Stimulated activated CD4-positive, alpha-beta T cell treated with anti-CD3 and anti-CD28 coated beads, Interleukin-12 subunit alpha, Interleukin-12 subunit beta, amount 100 ng/mL, for 4 hours (primary cell): ENCODE measurements at regions not wholly inside any gene's neighbourhood (a gene's known extent, or its start where the extent isn't known, plus 50 kb on each side); places are given as distances from the start of the nearest gene placed in this dataset.
"Not testable (repeated sequence)": the region's sequence is repeated elsewhere in the genome, so short reads cannot be mapped to it uniquely, and the experiment has no call there.

Source experiments
- DNase-seq: peaks from one replicate; pipeline ENCODE4 v3.0.0-alpha.2; 2020

DNA sequence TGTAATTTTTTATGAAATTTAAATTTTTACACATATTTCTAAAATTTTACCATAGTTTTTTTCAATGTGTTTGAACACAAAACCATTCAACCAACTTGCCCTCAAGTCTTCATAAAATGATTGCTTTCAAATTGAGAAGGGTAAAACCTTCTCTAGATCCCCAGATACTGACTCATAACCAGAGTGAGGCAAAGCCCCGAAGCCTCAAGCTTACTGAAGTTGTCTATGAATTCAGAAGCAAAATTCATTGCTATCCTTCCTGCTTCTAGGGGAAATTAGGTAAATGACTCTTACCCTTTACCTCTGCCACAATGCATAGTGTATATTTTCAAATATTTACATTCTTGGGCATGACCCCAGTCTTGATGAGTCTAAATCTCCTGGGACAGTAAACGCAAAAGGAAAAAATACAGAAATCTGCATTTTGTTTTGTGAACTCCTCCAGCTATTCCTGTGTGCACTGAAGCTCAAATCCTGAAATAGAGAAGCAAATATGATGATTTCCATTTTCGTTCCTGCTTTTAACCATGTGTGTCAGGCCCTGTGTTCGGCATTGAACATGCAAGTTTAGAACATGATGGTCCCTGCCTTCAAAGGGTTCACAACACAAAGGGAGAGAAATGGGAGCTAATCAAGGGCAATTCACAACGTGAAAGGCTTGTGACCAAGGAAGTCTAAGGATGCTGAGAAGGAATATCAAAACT lies 246.3 kb downstream of the SUCLG1 start:
- no peak for DNase-seq

DNA sequence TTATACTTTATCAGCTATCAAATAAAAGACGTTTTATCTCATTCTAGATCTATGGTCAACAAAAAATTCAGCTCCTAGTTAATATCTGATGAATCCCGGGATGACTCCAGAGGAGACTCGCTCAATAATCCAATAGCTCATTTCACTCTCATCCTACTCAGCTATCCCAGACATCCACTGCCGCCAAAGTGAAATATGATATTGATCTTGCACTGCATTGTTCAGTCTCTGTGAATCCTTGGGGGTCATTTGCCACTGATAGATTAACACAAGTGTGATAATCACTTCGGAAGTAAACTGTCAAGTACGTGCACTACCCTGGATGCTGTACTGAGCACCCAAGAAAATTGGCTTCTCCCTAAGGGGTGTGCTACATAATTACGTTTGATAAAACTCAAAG lies 249.1 kb downstream of the SUCLG1 start:
- DNase-seq, result no peak

DNA sequence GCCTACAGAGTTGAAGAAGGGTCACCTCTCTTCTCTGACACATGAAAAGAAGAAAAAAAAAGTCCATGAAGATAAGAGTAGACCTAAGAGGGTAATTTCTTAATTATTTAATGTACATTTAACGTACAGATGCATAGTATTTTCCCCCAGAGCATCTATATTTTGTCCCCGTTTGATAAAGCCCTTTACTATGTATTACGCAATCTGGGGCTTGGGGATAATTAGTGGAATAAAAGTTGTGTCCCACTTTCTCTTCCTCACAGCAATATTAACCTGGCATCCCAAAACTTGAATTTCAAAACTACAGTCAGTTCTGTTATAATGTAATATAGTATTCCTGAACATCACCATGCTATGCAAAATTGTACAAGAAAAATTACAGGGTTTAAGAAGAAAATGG lies 254.1 kb downstream of the SUCLG1 start:
- no peak for DNase-seq

DNA sequence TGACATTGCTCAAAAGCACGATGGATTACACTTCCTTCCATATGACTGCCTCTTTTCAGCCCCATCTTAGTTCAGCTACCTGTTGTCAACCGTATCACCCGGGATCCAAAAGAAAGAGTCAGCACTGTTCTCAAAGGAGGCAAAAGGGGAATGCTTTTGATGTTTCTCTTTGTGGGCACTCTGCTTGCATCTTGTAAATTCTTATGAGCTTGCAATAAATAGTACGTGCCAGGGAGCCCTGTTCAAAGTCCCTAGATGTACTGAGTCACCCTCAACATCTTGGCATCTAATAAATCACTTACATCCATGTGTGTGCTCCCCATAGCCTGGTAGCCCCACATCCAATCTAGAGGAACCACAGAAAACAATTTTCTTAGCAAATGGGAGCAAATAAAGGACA lies 256.9 kb downstream of the SUCLG1 start:
- no peak for DNase-seq

DNA sequence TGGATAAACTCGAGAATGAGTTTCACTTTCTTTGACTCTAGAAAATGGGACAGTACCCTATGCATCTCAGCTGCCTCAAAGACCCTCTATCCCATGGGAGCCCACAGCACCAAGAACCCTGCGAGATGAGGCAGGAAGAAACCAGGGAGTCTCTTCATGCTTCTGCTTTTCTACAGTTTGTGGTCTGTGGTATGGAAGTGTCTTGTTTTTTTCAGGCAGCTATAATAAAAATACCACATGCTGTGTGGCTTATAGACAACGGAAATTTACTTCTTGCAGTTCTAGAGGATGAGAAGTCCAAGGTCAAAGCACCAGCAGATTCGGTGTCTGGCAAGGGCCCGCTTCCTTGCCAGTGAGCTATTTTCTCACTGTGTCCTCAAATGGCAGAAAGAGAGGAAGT lies 257.9 kb downstream of the SUCLG1 start:
- no peak for DNase-seq

DNA sequence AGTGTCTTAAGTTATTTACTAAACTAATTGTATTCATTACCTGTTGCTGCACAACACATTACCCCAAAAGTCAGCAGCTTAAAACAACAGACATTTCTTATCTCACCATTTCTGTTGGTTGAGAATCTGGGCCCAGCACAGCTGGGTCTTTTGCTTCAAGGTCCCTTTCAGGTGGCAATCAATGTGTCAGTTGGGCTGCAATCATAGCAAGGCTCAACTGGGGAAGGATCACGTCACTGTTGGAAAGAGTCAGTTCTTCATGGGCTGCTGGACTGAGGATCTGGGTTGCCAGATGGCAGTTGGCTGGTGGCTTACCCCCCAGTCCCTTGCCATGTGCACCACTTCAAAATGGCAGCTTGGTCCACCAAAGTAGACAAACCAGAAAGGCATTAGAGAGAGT lies 261.2 kb downstream of the SUCLG1 start:
- no peak for DNase-seq

DNA sequence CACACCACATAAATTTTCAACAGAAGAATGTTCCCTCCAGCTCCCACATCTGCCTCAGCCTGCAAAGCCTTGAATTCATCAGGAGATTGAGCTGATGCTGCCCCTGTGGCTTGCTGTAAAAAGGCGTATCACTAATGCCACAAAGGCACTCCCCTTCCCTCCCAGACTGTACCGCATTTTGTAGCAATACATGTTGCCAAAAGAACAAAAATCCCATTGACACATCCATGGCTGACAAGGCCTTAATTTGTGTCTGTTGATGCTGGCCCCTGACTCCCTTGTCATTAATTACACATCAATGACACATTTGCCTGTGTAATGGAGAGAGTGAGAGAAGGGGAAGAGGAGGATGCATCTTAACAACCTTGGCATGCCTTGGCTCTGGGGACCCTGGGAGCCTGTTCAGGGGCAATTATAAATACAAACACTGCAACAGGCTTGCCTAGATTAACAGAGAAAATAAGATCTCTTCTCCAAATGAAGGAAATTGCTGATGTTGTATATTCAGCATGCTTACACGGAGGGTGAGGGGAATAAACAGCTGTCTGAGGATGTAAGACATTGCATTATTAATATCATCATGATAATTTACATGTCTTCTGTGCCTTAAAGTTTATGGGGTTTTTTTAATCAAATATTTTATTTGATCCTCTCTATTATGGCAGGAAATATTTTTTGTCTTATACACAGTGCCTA lies 264.0 kb downstream of the SUCLG1 start:
- no peak for DNase-seq

DNA sequence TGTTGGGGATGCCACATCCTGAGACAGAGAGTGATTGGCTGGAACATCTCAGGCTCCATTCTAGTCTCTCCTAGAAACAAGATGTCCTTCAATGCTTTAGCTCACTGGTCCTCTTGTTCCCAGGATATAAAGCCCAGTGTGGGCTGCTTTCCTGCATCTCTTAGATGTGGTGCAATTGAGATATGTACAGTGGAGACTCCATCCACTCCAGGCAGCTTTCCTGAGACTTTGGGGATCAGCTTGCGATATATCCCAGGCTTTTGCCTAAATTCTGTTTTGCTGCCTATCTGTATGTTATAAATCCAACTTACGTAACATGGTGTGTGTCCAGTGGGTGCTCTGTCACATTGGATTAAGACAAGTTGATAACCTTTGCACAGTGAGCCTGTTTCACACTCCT lies 264.9 kb downstream of the SUCLG1 start:
- no peak for DNase-seq

DNA sequence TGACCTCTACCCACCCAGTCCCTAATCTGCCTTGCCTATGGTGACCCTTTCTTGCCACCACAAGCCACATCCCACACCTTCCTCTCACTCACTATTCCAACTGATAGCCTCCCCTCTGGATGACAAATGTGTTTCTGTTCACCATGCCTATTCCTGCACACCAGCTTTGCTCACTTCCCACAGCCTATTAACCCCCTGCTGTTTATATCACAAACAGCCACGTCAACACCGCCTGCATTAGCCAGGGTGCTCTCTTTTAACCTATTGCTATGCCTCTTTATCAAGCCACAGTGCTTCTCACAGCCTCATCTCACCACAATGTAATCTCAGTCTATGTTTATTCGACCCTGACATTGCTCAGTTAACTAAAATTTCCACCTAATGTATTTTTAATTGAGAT lies 271.8 kb downstream of the SUCLG1 start:
- no peak for DNase-seq

DNA sequence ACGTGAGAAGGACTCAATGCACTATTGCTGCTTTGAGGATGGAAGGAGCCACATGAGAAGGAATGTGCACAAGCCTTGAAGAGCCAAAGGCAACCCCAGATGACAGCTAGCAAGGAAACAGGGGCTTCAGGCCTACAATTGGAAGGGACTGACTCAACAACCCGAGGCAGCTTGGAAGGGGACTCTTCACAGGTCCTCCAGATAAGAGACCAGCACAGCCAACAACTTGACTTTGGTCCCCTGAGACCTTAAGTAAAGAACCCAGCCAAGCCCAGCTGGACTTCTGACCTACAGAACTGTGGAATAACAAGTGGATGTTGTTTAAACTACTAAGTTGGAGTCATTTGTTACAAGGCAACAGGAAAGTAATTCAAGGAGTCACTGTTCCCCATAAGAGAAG lies 277.2 kb downstream of the SUCLG1 start:
- DNase-seq, result no peak

DNA sequence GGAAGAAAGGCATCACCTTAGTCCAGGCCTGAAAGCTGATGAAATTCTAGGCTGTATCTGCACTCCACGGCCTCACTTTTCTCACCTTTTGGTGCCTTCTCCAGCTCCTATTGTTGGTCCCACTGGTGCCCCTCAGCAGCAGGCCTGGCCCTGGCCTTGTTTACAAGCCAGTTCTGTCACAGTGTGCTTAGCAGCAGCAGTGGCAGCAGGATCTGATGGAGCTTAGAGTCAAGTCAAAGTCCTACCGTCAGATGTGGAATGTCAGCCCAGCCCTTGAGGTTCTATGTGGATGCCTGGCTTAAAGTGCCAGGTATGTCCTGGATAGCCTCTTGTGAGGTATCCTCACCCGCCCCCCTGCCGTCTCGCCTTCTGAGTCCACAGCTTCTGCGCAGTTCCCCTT lies 281.3 kb downstream of the SUCLG1 start:
- DNase-seq, result no peak

DNA sequence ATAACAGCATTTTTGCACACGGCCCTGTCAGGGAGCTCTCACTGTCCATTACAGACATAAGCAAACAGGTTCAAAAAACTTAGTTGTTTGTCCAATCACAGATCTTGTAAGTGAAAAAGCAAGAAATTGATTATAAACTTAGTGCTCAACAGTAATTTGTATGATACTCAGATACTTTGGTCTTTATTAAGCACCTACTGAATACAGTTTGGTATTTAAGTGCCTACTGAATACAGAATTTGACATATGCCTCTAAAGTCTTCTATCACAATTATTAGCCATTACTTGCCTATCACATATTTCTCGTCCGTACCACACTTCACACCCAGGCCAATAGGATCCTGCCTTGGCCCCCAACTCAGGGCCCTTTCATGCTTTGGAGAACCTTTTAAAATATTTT lies 283.1 kb downstream of the SUCLG1 start:
- DNase-seq, result no peak

DNA sequence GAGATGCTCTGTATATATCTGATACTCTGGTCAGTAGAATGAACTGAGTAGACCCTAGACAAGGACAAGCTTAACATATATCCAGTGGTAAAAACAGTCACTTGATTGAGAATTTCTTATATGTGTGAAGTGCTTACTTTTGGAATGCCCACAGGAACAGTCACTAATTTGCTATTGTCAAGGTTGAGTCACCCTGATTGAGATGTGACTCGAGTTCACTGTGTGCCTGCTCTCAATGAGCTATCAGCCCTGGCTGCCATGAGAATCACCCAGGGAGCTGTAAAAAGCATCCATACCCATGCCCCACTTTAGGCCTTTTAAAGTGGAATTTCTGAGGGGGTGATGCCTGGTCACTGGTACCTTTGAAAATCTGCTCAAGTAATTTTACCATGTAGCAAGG lies 283.7 kb downstream of the SUCLG1 start:
- DNase-seq, result no peak

DNA sequence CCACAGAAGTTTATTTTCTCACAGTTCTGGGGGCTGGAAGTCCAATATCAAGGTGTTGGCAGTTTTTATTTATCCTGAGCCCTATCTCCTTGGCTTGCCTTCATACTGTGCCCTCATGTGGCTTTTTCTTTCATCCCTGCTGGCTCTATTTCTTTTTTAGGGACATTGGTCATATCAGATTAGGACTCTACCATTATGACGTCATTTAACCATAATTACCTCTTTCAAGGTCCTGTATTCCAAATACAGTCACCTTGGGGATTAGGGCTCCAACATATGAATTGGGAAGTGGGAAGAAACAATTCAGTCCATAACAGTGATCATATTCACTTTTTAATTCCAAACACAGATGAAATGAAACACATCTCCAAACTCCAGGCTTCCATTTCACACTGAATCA lies 286.0 kb downstream of the SUCLG1 start:
- no peak for DNase-seq

DNA sequence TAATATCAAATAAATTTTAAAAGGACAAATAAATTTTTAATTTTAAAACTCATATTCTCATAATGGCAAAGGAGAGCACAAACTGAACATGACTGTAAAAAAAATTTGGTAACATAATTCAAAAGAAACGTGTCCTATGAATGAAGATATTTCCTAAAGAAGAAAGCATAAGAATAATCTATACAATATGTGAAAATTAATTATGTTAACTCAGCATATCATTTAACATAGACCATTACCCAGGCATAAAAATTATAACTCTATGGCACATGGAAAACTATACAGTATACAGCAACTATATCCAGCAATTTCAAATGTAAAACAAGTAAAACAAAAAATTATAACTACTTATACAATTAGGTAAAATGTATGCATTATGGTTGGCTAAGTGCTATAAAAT lies 288.1 kb downstream of the SUCLG1 start:
- no peak for DNase-seq

DNA sequence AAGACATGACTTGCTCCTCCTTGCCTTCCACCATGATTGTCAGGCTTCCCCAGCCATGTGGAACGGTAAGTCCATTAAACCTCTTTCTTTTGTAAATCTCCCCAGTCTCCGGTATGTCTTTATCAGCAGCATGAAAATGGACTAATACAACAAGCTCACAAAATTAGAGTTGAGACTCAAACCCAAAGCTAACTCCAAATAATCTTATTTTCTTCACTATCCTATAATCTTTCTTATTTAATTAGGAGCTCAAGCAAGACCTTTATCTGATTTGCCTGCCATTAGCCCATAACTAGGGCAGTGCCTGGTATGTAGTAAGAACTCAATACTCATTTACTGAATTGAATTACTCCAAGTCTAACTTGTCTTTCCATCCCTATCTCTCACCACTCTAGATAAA lies 289.2 kb downstream of the SUCLG1 start:
- DNase-seq, result no peak

DNA sequence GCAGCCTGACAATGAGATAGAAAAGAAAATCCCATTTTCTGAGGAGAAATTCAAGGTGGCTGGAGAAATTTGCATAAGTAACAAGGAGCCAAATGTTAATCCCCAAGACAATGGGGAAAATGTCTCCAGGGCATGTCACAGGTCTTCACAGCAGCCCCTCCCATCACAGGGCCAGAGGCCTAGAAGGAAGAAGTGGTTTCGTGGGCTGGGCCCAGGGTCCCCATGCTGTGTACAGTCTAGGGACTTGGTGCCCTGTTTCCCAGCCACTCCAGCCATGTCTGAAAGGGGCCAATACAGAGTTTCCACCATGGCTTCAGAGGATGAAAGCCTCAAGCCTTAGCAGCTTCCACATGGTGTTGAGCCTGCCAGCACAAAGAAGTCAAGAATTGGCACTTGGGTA lies 290.5 kb downstream of the SUCLG1 start:
- DNase-seq, result not testable (repeated sequence)

DNA sequence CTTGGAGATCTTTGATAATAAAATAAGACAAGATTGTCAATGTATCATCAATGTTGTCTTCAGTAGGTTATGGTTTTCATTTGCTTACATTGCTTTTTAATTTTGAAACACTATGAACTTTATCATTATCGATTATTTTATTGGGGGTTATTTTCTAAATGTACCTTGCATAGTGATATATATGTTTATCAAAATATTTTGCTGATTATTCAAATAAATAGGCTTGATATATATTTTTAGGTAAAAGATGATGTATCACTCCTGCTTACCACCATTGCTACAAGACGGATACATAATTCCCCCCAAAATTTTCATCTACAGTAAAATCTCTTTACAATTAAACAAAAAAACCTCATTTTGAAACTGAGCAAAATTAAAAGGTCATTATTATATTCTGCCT lies 293.8 kb downstream of the SUCLG1 start:
- no peak for DNase-seq

DNA sequence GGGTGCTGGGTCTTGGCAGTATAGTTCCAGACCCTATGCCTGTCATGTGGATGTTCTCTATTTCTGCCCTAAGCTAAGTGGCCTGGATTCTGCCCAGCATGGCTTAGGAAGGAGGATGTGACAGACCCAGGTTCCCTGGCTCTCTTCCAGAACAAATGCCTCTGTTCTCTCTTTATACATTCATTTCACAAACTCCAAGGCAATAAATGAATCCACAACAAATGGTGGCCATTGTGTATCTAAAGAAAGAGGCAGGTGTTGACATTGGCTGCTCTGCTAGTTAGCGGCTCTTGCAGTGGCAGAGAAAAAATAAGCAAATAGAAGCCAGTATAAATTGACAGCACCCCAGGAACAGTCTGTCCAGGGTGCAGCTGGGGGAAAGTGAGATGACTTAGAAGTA lies 298.6 kb downstream of the SUCLG1 start:
- no peak for DNase-seq

DNA sequence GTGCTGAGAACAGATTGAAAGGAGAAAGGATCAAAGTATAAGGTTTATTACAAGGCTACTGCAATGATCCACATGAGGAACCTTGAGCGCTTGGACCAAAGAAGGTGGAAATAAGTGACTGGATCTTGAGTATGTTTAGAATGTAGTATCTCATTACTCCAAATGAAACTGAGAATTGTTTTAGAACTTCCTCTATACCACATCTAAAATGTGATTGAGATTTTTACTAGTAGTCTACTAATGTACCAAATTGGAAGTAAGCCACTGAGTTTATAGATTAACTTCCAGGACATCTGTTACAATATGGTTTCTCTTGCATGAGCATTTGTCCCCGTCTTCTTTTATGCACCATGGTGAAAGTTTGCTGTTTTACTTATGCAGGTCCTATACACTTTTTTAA lies 300.5 kb downstream of the SUCLG1 start:
- DNase-seq, result no peak

DNA sequence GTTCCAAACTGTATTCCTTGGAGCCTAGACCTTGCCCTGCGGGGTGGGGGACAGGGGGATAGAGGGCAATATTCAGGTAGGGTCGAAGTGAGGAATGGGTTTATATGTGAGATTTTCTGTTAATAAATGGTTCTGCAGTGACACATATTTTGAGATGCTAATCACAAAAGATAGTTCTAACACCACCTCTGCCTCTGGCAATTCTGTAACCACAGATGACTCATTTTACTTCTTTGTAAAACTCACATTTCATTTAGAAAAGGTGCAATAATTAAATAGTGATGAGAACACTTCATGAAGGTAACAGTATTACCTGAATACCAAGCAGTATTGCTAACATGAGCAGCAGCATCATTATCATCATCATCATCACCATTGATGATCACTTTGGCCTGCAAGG lies 306.6 kb downstream of the SUCLG1 start:
- no peak for DNase-seq

DNA sequence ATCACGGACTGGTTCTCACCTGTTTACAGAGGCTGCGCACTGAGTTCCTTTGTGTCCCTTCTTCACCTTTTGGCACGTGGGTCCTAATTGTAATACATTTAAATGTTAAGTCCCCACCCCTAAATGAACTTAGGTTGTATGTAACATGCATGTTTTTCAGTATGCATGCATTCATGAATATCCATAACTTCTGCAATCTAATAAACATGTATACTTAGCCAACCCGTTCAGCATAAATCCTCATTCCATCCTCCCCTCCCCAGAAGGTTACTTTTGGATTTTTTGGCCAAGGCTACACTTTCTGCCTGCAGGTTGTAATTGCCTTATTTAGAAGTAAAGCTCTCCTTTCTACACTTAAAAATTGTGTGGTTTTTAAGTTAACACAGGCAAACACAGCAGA lies 314.7 kb downstream of the SUCLG1 start:
- DNase-seq, result no peak

DNA sequence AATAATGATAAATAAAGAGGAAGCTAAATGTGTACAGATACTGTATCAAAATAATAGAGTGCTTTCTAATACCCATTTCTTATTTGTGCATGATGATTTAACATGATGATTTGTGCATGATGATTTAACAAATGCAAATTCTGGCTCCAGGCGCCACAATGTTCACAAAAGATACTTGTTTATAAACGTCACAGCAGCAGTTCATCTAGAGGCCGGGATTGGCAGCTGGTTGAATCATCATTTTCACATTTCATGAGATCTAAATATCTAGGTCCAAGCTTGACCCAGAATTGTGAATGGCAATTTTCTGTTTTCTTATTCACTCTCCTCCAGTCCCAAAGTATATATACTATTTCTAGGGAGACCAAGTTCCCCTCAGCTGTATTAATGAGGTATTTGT lies 322.0 kb downstream of the SUCLG1 start:
- DNase-seq, result no peak

DNA sequence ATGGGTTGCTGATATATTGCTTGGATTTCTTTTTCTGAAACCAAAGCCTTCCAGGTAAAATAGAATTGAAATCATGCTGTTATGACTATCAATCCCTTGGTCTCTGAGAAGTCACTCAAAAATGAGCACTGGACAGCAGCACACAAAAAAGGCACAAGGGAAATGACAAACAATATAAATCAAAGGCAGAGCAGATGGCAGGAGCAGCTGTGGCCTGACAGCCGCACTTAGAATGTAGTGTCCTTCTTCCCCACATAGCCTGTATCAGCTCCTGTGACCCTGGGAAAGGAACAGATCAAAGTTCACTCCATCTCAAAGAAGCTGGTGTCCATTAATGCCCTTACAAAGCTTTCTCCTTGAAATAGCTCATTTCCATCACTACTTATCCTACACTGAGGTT lies 326.7 kb downstream of the SUCLG1 start:
- DNase-seq, result no peak

DNA sequence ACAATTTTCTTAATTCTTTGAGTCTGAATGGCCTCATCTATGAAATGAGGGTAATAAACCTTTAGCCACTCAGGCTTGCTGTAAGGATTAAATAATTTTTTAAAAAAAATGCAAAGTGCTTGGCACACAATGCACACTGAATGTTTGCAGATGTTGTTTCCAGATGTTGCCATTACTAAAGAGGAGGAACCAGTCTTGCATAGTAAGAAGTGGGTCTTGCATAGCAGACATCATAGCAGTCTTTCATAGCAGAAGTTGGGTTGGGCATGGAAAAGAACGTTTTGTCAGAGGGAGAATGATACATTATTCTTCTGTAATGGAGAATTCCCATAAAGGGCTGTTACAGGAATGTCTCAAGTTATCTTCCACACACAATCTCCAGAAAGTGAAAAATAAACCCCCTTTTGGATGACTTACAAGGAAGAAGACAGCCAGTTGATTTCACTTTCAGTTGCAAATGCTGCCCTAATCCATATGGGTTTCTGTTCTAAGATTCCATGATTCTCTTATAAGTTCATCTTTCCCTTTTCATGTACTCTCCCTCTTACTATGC lies 327.7 kb downstream of the SUCLG1 start:
- DNase-seq, result no peak
